PC-3 (cell line): ENCODE measurements at regions not wholly inside any gene's neighbourhood (a gene's known extent, or its start where the extent isn't known, plus 50 kb on each side); places are given as distances from the start of the nearest gene placed in this dataset.

Experiments used
- EZH2 ChIP-seq: fragments of 300-600 bp; sonication (generic); IDR thresholded peaks from one replicate; pipeline ENCODE4 v1.6.1; 2017; ENCODE audit warnings: antibody characterized with exemption, mild to moderate bottlenecking, low read length; ENCODE audit not compliant: unreplicated experiment
- TF ChIP-seq, protein P1 (sequence below): fragments of 300-600 bp; sonication (generic); conservative IDR thresholded peaks from 2 replicates; pipeline ENCODE4 v1.5.1; 2017; ENCODE audit warnings: antibody characterized with exemption, low read depth, mild to moderate bottlenecking, low read length

DNA sequence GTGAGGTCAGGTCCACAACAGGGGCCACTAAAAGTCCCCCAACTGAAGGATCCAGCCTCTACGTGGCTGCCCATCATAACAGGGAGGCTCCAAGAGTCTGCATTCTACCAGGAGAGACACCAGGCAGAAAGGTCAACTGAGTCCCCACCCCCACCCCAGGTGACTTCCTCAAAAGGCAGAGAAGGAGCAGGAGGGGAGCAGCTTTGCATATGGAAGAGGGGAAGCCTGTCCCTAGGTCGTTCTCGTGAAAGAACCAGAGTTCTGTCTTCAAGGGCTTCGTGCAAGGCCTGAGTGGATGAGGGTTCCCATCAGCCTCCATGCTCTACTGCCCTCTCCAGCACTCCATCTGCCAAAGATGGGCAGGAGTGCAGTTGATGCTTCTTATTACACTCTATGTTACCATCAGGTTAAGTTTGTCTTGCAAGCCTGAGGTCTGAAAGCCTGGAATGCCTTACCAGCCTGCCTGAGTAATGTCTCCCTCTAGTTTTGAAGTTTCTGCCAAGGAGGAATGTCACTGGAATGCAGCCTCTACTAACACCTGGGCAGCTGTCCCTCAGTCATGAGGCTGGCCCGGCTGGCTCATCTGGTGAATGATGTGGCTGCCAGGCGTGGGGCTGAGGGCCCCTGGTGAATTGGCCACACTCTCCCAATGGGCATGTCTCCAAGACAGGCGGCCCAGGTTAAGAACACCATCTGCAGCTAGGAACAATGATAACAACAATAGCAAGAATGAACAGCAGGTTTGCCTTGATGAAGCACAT, 54.3 kb upstream of the SMNDC1 start:
- TF ChIP-seq, protein P1, sequence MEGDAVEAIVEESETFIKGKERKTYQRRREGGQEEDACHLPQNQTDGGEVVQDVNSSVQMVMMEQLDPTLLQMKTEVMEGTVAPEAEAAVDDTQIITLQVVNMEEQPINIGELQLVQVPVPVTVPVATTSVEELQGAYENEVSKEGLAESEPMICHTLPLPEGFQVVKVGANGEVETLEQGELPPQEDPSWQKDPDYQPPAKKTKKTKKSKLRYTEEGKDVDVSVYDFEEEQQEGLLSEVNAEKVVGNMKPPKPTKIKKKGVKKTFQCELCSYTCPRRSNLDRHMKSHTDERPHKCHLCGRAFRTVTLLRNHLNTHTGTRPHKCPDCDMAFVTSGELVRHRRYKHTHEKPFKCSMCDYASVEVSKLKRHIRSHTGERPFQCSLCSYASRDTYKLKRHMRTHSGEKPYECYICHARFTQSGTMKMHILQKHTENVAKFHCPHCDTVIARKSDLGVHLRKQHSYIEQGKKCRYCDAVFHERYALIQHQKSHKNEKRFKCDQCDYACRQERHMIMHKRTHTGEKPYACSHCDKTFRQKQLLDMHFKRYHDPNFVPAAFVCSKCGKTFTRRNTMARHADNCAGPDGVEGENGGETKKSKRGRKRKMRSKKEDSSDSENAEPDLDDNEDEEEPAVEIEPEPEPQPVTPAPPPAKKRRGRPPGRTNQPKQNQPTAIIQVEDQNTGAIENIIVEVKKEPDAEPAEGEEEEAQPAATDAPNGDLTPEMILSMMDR, result no peak; the same call in 1 of the 2 replicates
- no peak for TF ChIP-seq EZH2
